ENCODE measurements at regions not wholly inside any gene's neighbourhood (a gene's known extent, or its start where the extent isn't known, plus 50 kb on each side); places are given as distances from the start of the nearest gene placed in this dataset.

DNA sequence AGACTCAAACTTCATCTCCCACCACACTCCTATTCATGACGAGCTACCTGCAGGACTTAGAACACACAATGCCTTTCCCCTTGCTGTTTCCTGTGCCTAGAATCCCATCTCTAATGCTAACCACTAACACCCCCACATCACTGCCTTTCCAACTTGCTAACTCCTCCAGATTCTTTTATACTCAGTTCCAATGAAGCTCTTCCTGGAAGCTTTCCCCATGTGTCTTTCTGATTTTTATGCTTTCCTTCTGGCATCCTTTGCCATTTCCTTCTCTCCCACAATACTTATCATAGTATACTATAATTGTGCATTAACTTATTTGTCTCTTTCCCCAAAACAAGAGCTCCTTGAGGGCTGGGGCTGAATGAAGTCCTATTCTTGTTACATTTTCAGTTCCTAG lies 115.3 kb upstream of the PLPPR1 start:
- WGBS = 78% methylated on average over 1 of the region's 1 CpG
- H3K4me1 ChIP-seq = no peaks in the 10 kb centered on the region

DNA sequence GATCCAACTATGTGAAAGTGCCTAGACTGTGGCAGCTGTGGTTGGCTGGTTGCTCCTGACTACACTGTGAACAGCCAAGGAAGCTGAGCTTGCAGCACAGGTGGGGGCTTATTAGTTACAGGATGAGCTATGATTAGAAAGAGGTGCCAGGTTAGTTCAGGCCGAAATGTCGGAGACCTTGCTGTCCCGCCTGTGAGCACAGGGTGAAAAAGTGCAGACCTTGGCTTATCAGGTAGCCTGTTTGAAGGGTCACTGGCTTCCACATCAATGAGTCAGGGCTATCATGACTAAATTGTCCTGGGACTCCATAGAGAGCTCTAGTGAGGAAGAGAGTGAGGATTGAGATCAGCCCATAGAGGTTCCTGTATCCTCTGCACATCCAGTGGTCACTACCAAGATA lies 114.3 kb upstream of the PLPPR1 start:
- Histone ChIP-seq H3K27me3 (no peaks in the 10 kb centered on the region), H3K27ac (no peak overlapping the region), H3K36me3 (no peaks in the 10 kb centered on the region), H3K4me3 (no peak overlapping the region), H3K9me3 (no peaks in the 10 kb centered on the region), H3K4me1 (no peaks in the 10 kb centered on the region)
- TF ChIP-seq POLR2AphosphoS5 (IDR thresholded peaks at IDR 0.05) (no peak), POLR2A (IDR thresholded peaks at IDR 0.05) (no peak), EP300 (IDR thresholded peaks at IDR 0.05) (no peak)
- TF ChIP-seq, protein P1, sequence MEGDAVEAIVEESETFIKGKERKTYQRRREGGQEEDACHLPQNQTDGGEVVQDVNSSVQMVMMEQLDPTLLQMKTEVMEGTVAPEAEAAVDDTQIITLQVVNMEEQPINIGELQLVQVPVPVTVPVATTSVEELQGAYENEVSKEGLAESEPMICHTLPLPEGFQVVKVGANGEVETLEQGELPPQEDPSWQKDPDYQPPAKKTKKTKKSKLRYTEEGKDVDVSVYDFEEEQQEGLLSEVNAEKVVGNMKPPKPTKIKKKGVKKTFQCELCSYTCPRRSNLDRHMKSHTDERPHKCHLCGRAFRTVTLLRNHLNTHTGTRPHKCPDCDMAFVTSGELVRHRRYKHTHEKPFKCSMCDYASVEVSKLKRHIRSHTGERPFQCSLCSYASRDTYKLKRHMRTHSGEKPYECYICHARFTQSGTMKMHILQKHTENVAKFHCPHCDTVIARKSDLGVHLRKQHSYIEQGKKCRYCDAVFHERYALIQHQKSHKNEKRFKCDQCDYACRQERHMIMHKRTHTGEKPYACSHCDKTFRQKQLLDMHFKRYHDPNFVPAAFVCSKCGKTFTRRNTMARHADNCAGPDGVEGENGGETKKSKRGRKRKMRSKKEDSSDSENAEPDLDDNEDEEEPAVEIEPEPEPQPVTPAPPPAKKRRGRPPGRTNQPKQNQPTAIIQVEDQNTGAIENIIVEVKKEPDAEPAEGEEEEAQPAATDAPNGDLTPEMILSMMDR (IDR thresholded peaks at IDR 0.05) = no peak
- WGBS = 100% methylated on average over 3 of the region's 3 CpGs
- no peak for DNase-seq (ENCODE audit: low spot score in 2 of 2)

More for the DNA sequence above, 115.3 kb upstream of the PLPPR1 start:
- H3K27me3 ChIP-seq = no peaks in the 10 kb centered on the region
- no peak overlapping the region for H3K27ac ChIP-seq
- no peak for DNase-seq (ENCODE audit: low spot score in 2 of 2)
- TF ChIP-seq, protein P1 (IDR thresholded peaks at IDR 0.05) = no peak
- TF ChIP-seq POLR2A (IDR thresholded peaks at IDR 0.05) (no peak), EP300 (IDR thresholded peaks at IDR 0.05) (no peak), POLR2AphosphoS5 (IDR thresholded peaks at IDR 0.05) (no peak)
- H3K4me3 ChIP-seq = no peak overlapping the region
- no peaks in the 10 kb centered on the region for H3K36me3 ChIP-seq
- H3K9me3 ChIP-seq = no peaks in the 10 kb centered on the region

DNA sequence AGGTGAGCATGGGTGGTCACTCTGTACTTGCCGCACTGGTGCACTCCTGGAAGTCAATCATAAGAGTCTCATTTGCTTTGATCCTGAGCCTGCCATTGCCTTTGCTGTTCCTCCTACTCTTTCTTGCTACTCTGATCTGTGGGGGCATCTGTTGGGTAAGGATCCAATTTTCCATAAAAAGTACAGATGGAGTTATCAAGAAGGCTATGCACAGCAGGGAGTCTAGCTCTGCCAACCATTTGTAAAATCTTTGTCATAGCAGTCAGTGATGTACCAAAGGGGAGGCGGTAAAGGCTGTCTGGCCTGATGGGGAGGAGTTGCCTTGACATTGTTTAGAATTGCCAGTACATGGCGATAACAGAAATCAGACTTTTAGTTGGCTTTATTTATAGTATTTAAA lies 109.0 kb upstream of the PLPPR1 start:
- WGBS = 94% methylated on average over 3 of the region's 3 CpGs

DNA sequence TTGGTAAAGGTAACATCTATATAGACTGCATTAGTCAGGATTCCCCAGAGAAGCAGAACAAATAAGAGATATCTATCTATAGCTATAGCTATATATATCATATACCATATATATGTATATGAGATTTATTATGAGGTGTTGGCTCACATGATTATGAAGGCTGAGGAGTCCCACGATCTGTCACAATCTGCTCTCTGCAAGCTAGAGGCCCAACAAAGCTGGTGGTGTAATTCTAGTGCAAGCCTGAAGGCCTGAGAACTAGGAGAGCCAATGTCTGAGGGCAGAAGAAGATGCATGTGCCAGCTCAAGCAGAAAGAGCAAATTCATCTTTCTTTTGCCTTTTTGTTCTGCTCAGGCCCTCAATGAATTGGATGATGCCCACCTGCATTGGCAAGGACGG lies 102.2 kb upstream of the PLPPR1 start:
- Histone ChIP-seq H3K27me3 (no peaks in the 10 kb centered on the region), H3K4me3 (no peak overlapping the region), H3K27ac (no peak overlapping the region), H3K36me3 (no peaks in the 10 kb centered on the region), H3K4me1 (no peaks in the 10 kb centered on the region), H3K9me3 (no peaks in the 10 kb centered on the region)
- TF ChIP-seq POLR2AphosphoS5 (IDR thresholded peaks at IDR 0.05) (no peak), EP300 (IDR thresholded peaks at IDR 0.05) (no peak), POLR2A (IDR thresholded peaks at IDR 0.05) (no peak)
- TF ChIP-seq, protein P1 (IDR thresholded peaks at IDR 0.05) = no peak
- DNase-seq (ENCODE audit: low spot score in 2 of 2) = no peak
- 91% methylated on average over 2 of the region's 2 CpGs for WGBS

More for the DNA sequence above, 109.0 kb upstream of the PLPPR1 start:
- Histone ChIP-seq H3K4me1 (no peaks in the 10 kb centered on the region), H3K9me3 (no peaks in the 10 kb centered on the region), H3K36me3 (no peaks in the 10 kb centered on the region), H3K27ac (no peak overlapping the region), H3K4me3 (no peak overlapping the region), H3K27me3 (no peaks in the 10 kb centered on the region)
- TF ChIP-seq POLR2AphosphoS5 (IDR thresholded peaks at IDR 0.05) (no peak), EP300 (IDR thresholded peaks at IDR 0.05) (no peak), POLR2A (IDR thresholded peaks at IDR 0.05) (no peak)
- TF ChIP-seq, protein P1 (IDR thresholded peaks at IDR 0.05) = no peak
- DNase-seq (ENCODE audit: low spot score in 2 of 2) = no peak

DNA sequence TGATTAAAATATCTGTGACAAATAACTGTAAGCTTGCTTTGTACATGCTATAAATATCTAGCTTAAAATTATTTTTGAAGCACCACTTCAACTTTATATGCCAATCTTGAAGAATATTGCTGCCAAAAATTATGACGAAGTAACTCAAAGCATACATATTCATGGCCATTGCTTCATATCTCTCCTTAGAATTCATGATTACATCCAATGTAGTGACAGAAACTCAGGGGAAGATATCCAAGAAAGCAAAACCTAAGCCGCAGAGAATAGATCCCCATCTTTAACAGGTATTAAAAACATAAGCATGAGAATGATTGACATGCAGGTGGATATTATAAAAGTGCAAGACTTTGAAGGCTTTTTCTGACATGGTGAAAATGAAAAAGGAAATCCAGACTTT lies 100.8 kb upstream of the PLPPR1 start:
- no peaks in the 10 kb centered on the region for H3K27me3 ChIP-seq
- H3K9me3 ChIP-seq = no peaks in the 10 kb centered on the region
- H3K4me3 ChIP-seq = no peak overlapping the region
- H3K27ac ChIP-seq = no peak overlapping the region
- no peaks in the 10 kb centered on the region for H3K36me3 ChIP-seq
- TF ChIP-seq POLR2A (IDR thresholded peaks at IDR 0.05) (no peak), POLR2AphosphoS5 (IDR thresholded peaks at IDR 0.05) (no peak), EP300 (IDR thresholded peaks at IDR 0.05) (no peak)
- TF ChIP-seq, protein P1 (IDR thresholded peaks at IDR 0.05) = no peak
- 74% methylated on average over 2 of the region's 2 CpGs for WGBS
- no peak for DNase-seq (ENCODE audit: low spot score in 2 of 2)
- no peaks in the 10 kb centered on the region for H3K4me1 ChIP-seq

All from suprapubic skin (tissue), 4 donors.